Ascending aorta (tissue), 2 donors: ENCODE measurements at regions not wholly inside any gene's neighbourhood (a gene's known extent, or its start where the extent isn't known, plus 50 kb on each side); places are given as distances from the start of the nearest gene placed in this dataset.
"Not testable (repeated sequence)": the region's sequence is repeated elsewhere in the genome, so short reads cannot be mapped to it uniquely, and the experiment has no call there.

Source experiments
- DNase-seq, 2 donors: peaks; one replicate each; pipeline ENCODE4 v3.0.0-alpha.2; 2019; ENCODE audit warnings: low spot score in 2 of 2
- H3K27ac ChIP-seq, 2 donors: fragments of 200-600 bp; sonication (generic); one replicate each; pipeline ENCODE4 v1.5.1; 2016 to 2017; ENCODE audit warnings: mild to moderate bottlenecking in 1 of 2
- H3K27me3 ChIP-seq: fragments of 200-600 bp; sonication (generic); one replicate; pipeline ENCODE4 v1.5.1; 2017
- H3K36me3 ChIP-seq, 2 donors: fragments of 200-600 bp; sonication (generic); one replicate each; pipeline ENCODE4 v1.5.1; 2016
- H3K4me1 ChIP-seq, 2 donors: fragments of 200-600 bp; sonication (generic); one replicate each; pipeline ENCODE4 v1.5.1; 2016 to 2017; ENCODE audit warnings: mild to moderate bottlenecking in 1 of 2
- H3K4me3 ChIP-seq, 2 donors: fragments of 200-600 bp; sonication (generic); one replicate each; pipeline ENCODE4 v1.5.1; 2016 to 2017; ENCODE audit warnings: mild to moderate bottlenecking in 1 of 2
- H3K9me3 ChIP-seq, 2 donors: fragments of 200-600 bp; sonication (generic); one replicate each; pipeline ENCODE4 v1.5.1; 2016
- CTCF ChIP-seq, 3 experiments: fragments of 200-600 bp in 2 of 3; fragments of 450-650 bp in 1 of 3; sonication (generic) in 2 of 3; IDR thresholded peaks; one replicate each; pipeline ENCODE4 v1.5.1; 2016 to 2019; ENCODE audit warnings: antibody characterized with exemption in 3 of 3, mild to moderate bottlenecking in 1 of 3, moderate library complexity in 1 of 3
- intact Hi-C: fragments of 100-400 bp; cut with DNase I; formaldehyde crosslinking; loops from one replicate; pipeline ENCODE4 v1.15.1; 2023

GRCh38 chr6:84868149-84868548 is 103.8 kb upstream of the TBX18 start:
- TF ChIP-seq CTCF (IDR thresholded peaks at IDR 0.05), result no peak
- no peaks in the 10 kb centered on the region for H3K9me3 ChIP-seq
- H3K4me1 ChIP-seq, result no peaks in the 10 kb centered on the region
- H3K27ac ChIP-seq, result no peak overlapping the region
- H3K36me3 ChIP-seq, result no peaks in the 10 kb centered on the region
- no peak for DNase-seq
- no peaks in the 10 kb centered on the region for H3K27me3 ChIP-seq
- intact Hi-C loops, result no loop called here
- no peak overlapping the region for H3K4me3 ChIP-seq

- Histone ChIP-seq H3K27ac (no peak overlapping the region), H3K9me3 (no peaks in the 10 kb centered on the region), H3K27me3 (no peaks in the 10 kb centered on the region), H3K4me1 (no peaks in the 10 kb centered on the region), H3K4me3 (no peak overlapping the region), H3K36me3 (no peaks in the 10 kb centered on the region)
- no peak for DNase-seq
- intact Hi-C loops, result no loop called here
- no peak for TF ChIP-seq CTCF (IDR thresholded peaks at IDR 0.05)
These were observed 103.1 kb upstream of the TBX18 start for GRCh38 chr6:84867521-84867920.

GRCh38 chr6:84866715-84867114 is 102.3 kb upstream of the TBX18 start:
- DNase-seq, result no peak
- Histone ChIP-seq H3K36me3 (no peaks in the 10 kb centered on the region), H3K27me3 (no peaks in the 10 kb centered on the region), H3K4me1 (no peaks in the 10 kb centered on the region), H3K27ac (no peak overlapping the region), H3K9me3 (no peaks in the 10 kb centered on the region), H3K4me3 (no peak overlapping the region)
- TF ChIP-seq CTCF (IDR thresholded peaks at IDR 0.05), result no peak
- intact Hi-C loops, result no loop called here

GRCh38 chr6:84865372-84865771 is 101.0 kb upstream of the TBX18 start:
- H3K36me3 ChIP-seq, H3K27me3 ChIP-seq, H3K4me3 ChIP-seq, DNase-seq, H3K27ac ChIP-seq, intact Hi-C loops, H3K4me1 ChIP-seq, H3K9me3 ChIP-seq: not testable (repeated sequence)

- TF ChIP-seq CTCF (IDR thresholded peaks at IDR 0.05), result no peak
- Histone ChIP-seq H3K27me3 (no peaks in the 10 kb centered on the region), H3K27ac (no peak overlapping the region), H3K36me3 (no peaks in the 10 kb centered on the region), H3K9me3 (no peaks in the 10 kb centered on the region), H3K4me3 (no peak overlapping the region), H3K4me1 (no peaks in the 10 kb centered on the region)
- intact Hi-C loops, result no loop called here
- no peak for DNase-seq
These were observed 98.4 kb upstream of the TBX18 start for GRCh38 chr6:84862843-84863242.

DNA sequence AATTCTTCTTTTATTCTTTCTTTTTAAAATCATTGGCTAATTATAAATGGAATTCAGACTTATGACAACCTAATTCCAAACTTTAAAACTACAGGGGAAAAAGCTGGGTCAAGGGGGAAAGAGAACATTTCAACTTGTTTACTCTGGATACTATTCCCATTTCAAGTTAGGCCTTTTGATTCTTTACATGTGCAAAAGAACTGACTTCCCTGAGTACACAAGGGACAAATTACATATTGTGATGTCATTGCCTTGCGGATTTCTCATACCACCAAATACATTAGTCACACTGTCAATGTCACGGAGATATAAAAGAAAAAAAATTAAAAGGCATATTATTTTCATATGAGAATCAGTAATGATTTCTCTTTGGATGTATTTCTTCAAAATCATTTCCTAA is 96.5 kb upstream of the TBX18 start:
- Histone ChIP-seq H3K27me3 (no peaks in the 10 kb centered on the region), H3K36me3 (no peaks in the 10 kb centered on the region), H3K4me1 (no peaks in the 10 kb centered on the region), H3K4me3 (no peak overlapping the region), H3K27ac (no peak overlapping the region), H3K9me3 (no peaks in the 10 kb centered on the region)
- no peak for TF ChIP-seq CTCF (IDR thresholded peaks at IDR 0.05)
- intact Hi-C loops, result no loop called here
- no peak for DNase-seq
